IPS-20b (cell line): ENCODE measurements at regions not wholly inside any gene's neighbourhood (a gene's known extent, or its start where the extent isn't known, plus 50 kb on each side); places are given as distances from the start of the nearest gene placed in this dataset.

ENCODE experiments used
- H3K27ac ChIP-seq: one replicate; pipeline ENCODE4 v1.5.1; 2013; ENCODE audit warnings: low read length
- H3K27me3 ChIP-seq: 2 replicates; pipeline ENCODE4 v1.6.1; 2013; ENCODE audit warnings: mild to moderate bottlenecking, low read length, inconsistent platforms; ENCODE audit not compliant: insufficient read depth
- H3K36me3 ChIP-seq: 2 replicates; pipeline ENCODE4 v1.6.1; 2013; ENCODE audit warnings: low read depth, mild to moderate bottlenecking, inconsistent platforms, low read length, moderate library complexity; ENCODE audit not compliant: insufficient read depth
- H3K4me1 ChIP-seq: 2 replicates; pipeline ENCODE4 v1.6.1; 2013; ENCODE audit warnings: mild to moderate bottlenecking, control low read depth, inconsistent platforms, low read length, moderate library complexity; ENCODE audit not compliant: insufficient read depth
- H3K4me3 ChIP-seq: 2 replicates; pipeline ENCODE4 v1.5.1; 2013; ENCODE audit warnings: mild to moderate bottlenecking, low read length, inconsistent platforms
- H3K9ac ChIP-seq: 2 replicates; pipeline ENCODE4 v1.6.1; 2013; ENCODE audit warnings: low read depth, mild to moderate bottlenecking, inconsistent platforms, low read length, moderate library complexity
- H3K9me3 ChIP-seq: 2 replicates; pipeline ENCODE4 v1.6.1; 2013; ENCODE audit warnings: mild to moderate bottlenecking, low read depth, low read length, inconsistent platforms; ENCODE audit not compliant: insufficient read depth

DNA sequence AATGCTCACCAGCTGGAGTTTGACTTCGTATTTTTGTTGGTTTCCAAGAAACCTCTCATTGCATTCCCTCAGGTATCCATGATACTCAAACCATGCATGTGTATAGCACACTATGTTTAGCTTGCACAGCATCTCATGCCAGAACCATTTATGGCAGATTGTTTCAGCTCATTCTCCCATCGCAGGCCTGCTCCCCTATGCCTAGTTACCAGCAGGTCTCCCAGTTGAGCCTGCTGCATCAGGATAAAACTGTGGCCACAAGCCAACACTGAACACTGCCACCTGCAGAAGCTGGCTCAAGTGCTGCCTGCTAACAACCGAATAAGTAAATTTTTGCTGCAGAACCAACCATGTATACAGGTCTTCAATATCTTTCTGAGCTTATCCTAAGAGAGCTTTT lies 804.5 kb downstream of the NLGN4Y start:
- H3K9me3 ChIP-seq: no peaks in the 10 kb centered on the region
- H3K36me3 ChIP-seq: no peaks in the 10 kb centered on the region

DNA sequence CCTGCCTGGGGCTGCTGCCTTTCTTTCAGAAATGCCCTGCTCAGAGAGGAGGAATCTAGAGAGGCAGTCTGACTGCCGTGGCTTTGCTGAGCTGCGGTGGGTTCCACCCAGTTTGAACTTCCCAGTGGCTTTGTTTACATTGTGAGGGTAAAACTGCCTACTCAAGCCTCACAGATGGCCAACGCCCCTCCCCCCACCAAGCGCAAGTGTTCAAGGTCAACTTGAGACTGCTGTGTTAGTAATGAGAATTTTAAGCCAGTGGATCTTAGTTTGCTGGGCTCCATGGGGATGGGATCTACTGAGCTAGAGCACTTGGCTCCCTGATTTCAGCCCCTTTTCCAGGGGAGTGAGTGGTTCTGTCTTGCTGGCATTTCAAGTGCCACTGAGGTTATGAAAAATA lies 819.2 kb downstream of the NLGN4Y start:
- Histone ChIP-seq H3K4me1 (no peaks in the 10 kb centered on the region), H3K4me3 (no peak overlapping the region), H3K27me3 (no peaks in the 10 kb centered on the region), H3K27ac (no peak overlapping the region), H3K36me3 (no peaks in the 10 kb centered on the region), H3K9me3 (no peaks in the 10 kb centered on the region), H3K9ac (no peak overlapping the region)

More for the DNA sequence above, 804.5 kb downstream of the NLGN4Y start:
- Histone ChIP-seq H3K27me3 (no peaks in the 10 kb centered on the region), H3K4me3 (no peak overlapping the region), H3K27ac (no peak overlapping the region), H3K4me1 (no peaks in the 10 kb centered on the region), H3K9ac (no peak overlapping the region)

- H3K27me3 ChIP-seq: no peaks in the 10 kb centered on the region
- no peaks in the 10 kb centered on the region for H3K4me1 ChIP-seq
- H3K9me3 ChIP-seq: no peaks in the 10 kb centered on the region
- no peak overlapping the region for H3K9ac ChIP-seq
- no peak overlapping the region for H3K27ac ChIP-seq
- no peaks in the 10 kb centered on the region for H3K36me3 ChIP-seq
- no peak overlapping the region for H3K4me3 ChIP-seq
Measured at GRCh38 chrY:15345471-15346155, 821.3 kb downstream of the NLGN4Y start.

- no peak overlapping the region for H3K27ac ChIP-seq
- H3K27me3 ChIP-seq: no peaks in the 10 kb centered on the region
- H3K9ac ChIP-seq: no peak overlapping the region
- H3K4me1 ChIP-seq: no peaks in the 10 kb centered on the region
- H3K4me3 ChIP-seq: no peak overlapping the region
- H3K9me3 ChIP-seq: no peaks in the 10 kb centered on the region
- no peaks in the 10 kb centered on the region for H3K36me3 ChIP-seq
Measured at GRCh38 chrY:15349351-15349750, 825.0 kb downstream of the NLGN4Y start.

DNA sequence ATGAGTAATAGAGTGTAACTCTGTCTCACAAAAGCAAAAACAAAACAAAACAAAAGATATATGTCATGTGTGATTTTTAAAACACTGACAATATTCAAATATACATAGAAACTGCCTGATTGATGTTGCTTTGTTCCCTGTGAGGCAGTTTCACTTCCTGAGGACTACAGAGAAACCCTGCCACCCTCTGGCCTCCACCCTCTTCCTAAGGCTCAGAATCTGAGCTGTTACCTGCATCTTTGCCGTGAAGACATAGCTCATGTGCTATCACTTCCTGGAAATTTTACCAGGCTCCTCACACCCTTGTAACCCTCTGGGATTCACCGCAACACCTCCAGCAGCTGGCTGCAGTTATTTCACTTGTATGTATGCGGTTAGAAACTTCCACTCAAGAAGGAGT lies 831.0 kb downstream of the NLGN4Y start:
- H3K4me3 ChIP-seq: no peak overlapping the region
- H3K4me1 ChIP-seq: no peaks in the 10 kb centered on the region
- no peaks in the 10 kb centered on the region for H3K9me3 ChIP-seq
- no peaks in the 10 kb centered on the region for H3K36me3 ChIP-seq
- H3K9ac ChIP-seq: no peak overlapping the region
- H3K27me3 ChIP-seq: no peaks in the 10 kb centered on the region
- H3K27ac ChIP-seq: no peak overlapping the region

DNA sequence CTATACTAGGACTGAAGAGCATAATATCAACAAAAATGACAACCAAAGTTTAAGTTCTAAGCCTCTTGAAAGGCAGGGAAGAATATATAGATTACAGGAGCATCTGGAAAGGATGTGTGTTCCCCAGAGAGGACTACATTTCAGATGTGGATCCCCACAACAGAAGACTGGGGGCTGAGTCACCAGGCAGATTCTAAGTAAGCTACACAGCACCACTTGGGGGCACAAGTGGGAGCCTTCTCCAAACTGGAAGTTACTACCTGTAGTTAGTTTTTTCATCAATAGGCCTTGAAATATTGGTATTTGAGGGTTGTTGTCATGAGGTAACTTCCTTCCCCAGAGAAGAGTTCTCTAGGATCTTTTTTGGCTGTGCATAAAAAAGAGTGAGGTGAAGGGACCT lies 836.1 kb downstream of the NLGN4Y start:
- H3K27ac ChIP-seq: no peak overlapping the region
- no peak overlapping the region for H3K9ac ChIP-seq
- H3K27me3 ChIP-seq: no peaks in the 10 kb centered on the region
- no peaks in the 10 kb centered on the region for H3K4me1 ChIP-seq
- no peaks in the 10 kb centered on the region for H3K9me3 ChIP-seq
- H3K4me3 ChIP-seq: no peak overlapping the region
- no peaks in the 10 kb centered on the region for H3K36me3 ChIP-seq

GRCh38 chrY:15364996-15365395 lies 840.7 kb downstream of the NLGN4Y start:
- Histone ChIP-seq H3K4me1 (no peaks in the 10 kb centered on the region), H3K27ac (no peak overlapping the region), H3K4me3 (no peak overlapping the region), H3K9me3 (no peaks in the 10 kb centered on the region), H3K36me3 (no peaks in the 10 kb centered on the region), H3K27me3 (no peaks in the 10 kb centered on the region), H3K9ac (no peak overlapping the region)

GRCh38 chrY:15368786-15369185 lies 844.5 kb downstream of the NLGN4Y start:
- Histone ChIP-seq H3K4me3 (no peak overlapping the region), H3K27ac (no peak overlapping the region), H3K9me3 (no peaks in the 10 kb centered on the region), H3K9ac (no peak overlapping the region), H3K4me1 (no peaks in the 10 kb centered on the region), H3K27me3 (no peaks in the 10 kb centered on the region), H3K36me3 (no peaks in the 10 kb centered on the region)

DNA sequence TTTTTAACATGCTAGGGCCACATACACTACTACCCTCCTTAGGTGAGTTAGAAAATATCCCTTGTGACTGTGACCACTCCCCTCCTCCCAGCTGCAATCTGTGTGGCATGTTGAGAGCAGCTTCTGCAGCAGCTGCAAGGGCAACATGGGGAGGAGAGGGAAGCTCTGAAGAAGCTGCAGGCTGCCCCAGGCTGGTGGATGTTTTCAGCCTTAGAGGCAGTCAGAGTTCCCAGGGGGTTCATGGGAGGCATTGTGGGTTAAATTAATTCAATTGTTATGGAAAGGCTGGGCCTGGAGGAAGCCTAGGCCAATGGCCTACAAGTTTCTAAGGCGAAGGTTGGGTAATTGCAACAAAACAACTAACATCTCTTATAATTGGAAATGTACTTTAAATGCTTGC lies 860.8 kb downstream of the NLGN4Y start:
- Histone ChIP-seq H3K4me3 (no peak overlapping the region), H3K27me3 (no peaks in the 10 kb centered on the region), H3K4me1 (peaks cover 10% of the 10 kb centered on the region; the same call in 1 of the 2 replicates), H3K9ac (peak overlapping the region; percentile 15; the same call in 1 of the 2 replicates), H3K27ac (peak overlapping the region; percentile 79), H3K36me3 (no peaks in the 10 kb centered on the region), H3K9me3 (no peaks in the 10 kb centered on the region)

GRCh38 chrY:15397556-15398280 lies 873.4 kb downstream of the NLGN4Y start:
- Histone ChIP-seq H3K27me3 (no peaks in the 10 kb centered on the region), H3K9ac (no peak overlapping the region), H3K9me3 (no peaks in the 10 kb centered on the region), H3K4me1 (peaks cover 9% of the 10 kb centered on the region; the same call in 1 of the 2 replicates), H3K27ac (peak overlapping the region; percentile 3), H3K4me3 (no peak overlapping the region), H3K36me3 (no peaks in the 10 kb centered on the region)

DNA sequence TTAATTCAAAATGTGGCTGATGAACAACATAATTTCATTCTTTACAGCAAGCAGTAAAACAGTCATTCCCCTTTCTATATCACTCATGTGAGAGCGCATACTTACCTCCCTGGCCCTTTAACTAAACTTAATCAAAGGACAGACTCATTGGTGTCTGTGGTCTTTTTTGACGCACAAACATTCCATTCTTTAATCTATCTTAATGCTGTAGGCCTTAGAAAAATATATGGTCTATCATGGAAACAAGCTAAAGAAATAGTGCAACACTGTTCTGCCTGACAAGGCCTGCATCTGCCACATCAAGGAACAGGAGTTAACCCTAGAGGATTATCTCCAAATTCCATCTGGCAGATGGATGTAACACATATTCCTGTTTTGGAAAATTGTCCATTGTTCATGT lies 878.1 kb downstream of the NLGN4Y start:
- Histone ChIP-seq H3K27me3 (no peaks in the 10 kb centered on the region), H3K27ac (no peak overlapping the region), H3K4me3 (no peak overlapping the region), H3K36me3 (no peaks in the 10 kb centered on the region), H3K9ac (no peak overlapping the region), H3K9me3 (no peaks in the 10 kb centered on the region), H3K4me1 (peaks cover 9% of the 10 kb centered on the region; the same call in 1 of the 2 replicates)

DNA sequence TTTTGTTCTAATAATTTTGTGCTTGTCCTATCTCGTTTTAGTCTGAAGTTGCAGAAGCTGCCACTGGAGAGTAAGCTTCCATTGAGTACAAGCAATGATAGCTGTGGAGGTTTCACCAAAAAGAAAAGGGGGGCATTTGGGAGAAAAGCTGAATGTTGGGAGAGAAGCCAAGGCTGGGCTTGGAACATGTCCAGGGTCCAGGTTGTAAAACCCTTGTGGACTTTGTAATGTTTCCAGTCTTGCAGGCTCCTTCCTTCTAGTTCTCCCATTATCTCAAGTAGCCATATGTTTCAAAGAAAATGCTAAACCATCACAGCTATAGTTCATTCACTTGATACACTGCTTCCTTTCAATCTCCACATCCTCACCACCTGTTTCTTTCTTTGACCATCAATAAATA lies 880.2 kb downstream of the NLGN4Y start:
- Histone ChIP-seq H3K27me3 (no peaks in the 10 kb centered on the region), H3K36me3 (no peaks in the 10 kb centered on the region), H3K27ac (no peak overlapping the region), H3K4me1 (no peaks in the 10 kb centered on the region), H3K9ac (no peak overlapping the region), H3K9me3 (no peaks in the 10 kb centered on the region), H3K4me3 (no peak overlapping the region)
